HEK293T (cell line): ENCODE measurements at regions not wholly inside any gene's neighbourhood (a gene's known extent, or its start where the extent isn't known, plus 50 kb on each side); places are given as distances from the start of the nearest gene placed in this dataset.

Experiments used
- BHLHE40 ChIP-seq: fragments of 450-650 bp; IDR thresholded peaks from 2 replicates; pipeline ENCODE4 v1.6.1; 2016; ENCODE audit warnings: mild to moderate bottlenecking, moderate library complexity, borderline replicate concordance
- CTBP1 ChIP-seq: fragments of 450-650 bp; IDR thresholded peaks from 2 replicates; pipeline ENCODE4 v1.6.1; 2016; ENCODE audit warnings: borderline replicate concordance
- FOXA1 ChIP-seq: fragments of 450-650 bp; IDR thresholded peaks from 2 replicates; pipeline ENCODE4 v1.6.1; 2016; ENCODE audit warnings: mild to moderate bottlenecking
- FOXK2 ChIP-seq: fragments of 450-650 bp; IDR thresholded peaks from 2 replicates; pipeline ENCODE4 v1.6.1; 2016; ENCODE audit warnings: mild to moderate bottlenecking
- FOXM1 ChIP-seq: fragments of 450-650 bp; IDR thresholded peaks from 2 replicates; pipeline ENCODE4 v1.6.1; 2017; ENCODE audit warnings: mild to moderate bottlenecking, borderline replicate concordance
- PKNOX1 ChIP-seq: fragments of 450-650 bp; IDR thresholded peaks from 2 replicates; pipeline ENCODE4 v1.6.1; 2016
- SP1 ChIP-seq: fragments of 450-650 bp; IDR thresholded peaks from 2 replicates; pipeline ENCODE4 v1.6.1; 2017
- SUZ12 ChIP-seq: fragments of 450-650 bp; IDR thresholded peaks from 2 replicates; pipeline ENCODE4 v1.6.1; 2016; ENCODE audit warnings: mild to moderate bottlenecking
- ZNF384 ChIP-seq: fragments of 450-650 bp; IDR thresholded peaks from 2 replicates; pipeline ENCODE4 v1.6.1; 2016

- TF ChIP-seq FOXM1 (no peak), SP1 (no peak), SUZ12 (no peak), FOXK2 (no peak), CTBP1 (no peak), ZNF384 (no peak), PKNOX1 (no peak), FOXA1 (no peak), BHLHE40 (no peak)
Measured at GRCh38 chr3:27630885-27631284, 91.2 kb downstream of the EOMES start.
